HFF-Myc (cell line): ENCODE measurements at regions not wholly inside any gene's neighbourhood (a gene's known extent, or its start where the extent isn't known, plus 50 kb on each side); places are given as distances from the start of the nearest gene placed in this dataset.

Source experiments
- DNase-seq: peaks from one replicate; pipeline ENCODE4 v3.0.0-alpha.2; 2011; ENCODE audit warnings: low read depth; ENCODE audit errors: extremely low read depth
- H3K4me3 ChIP-seq: replicated peaks from 2 replicates; pipeline ENCODE4 v1.5.1; 2011; ENCODE audit warnings: low read depth, mild to moderate bottlenecking, control low read depth, low read length
- CTCF ChIP-seq: IDR thresholded peaks from 2 replicates; pipeline ENCODE4 v1.5.1; 2012; ENCODE audit warnings: mild to moderate bottlenecking, low read depth, low read length, control low read depth; ENCODE audit errors: missing control alignments

- DNase-seq = no peak
- H3K4me3 ChIP-seq = no peak overlapping the region
- no peak for TF ChIP-seq CTCF
Measured at GRCh38 chr16:5972747-5973146, 875.2 kb upstream of the EEF2KMT start.

- DNase-seq = no peak
- no peak for TF ChIP-seq CTCF
- H3K4me3 ChIP-seq = no peak overlapping the region
Measured at GRCh38 chr16:5971924-5972323, 874.3 kb upstream of the EEF2KMT start.

GRCh38 chr16:5971106-5971505, 873.5 kb upstream of the EEF2KMT start:
- H3K4me3 ChIP-seq = no peak overlapping the region
- no peak for TF ChIP-seq CTCF
- DNase-seq = no peak

GRCh38 chr16:5966004-5966403, 868.4 kb upstream of the EEF2KMT start:
- no peak for TF ChIP-seq CTCF
- no peak for DNase-seq
- no peak overlapping the region for H3K4me3 ChIP-seq

- no peak overlapping the region for H3K4me3 ChIP-seq
- TF ChIP-seq CTCF = no peak
- DNase-seq = no peak
Measured at GRCh38 chr16:5965321-5965720, 867.7 kb upstream of the EEF2KMT start.

GRCh38 chr16:5951486-5951885, 853.9 kb upstream of the EEF2KMT start:
- H3K4me3 ChIP-seq = no peak overlapping the region
- no peak for DNase-seq
- TF ChIP-seq CTCF = no peak

- H3K4me3 ChIP-seq = no peak overlapping the region
- no peak for TF ChIP-seq CTCF
- no peak for DNase-seq
Measured at GRCh38 chr16:5944971-5945370, 847.4 kb upstream of the EEF2KMT start.
